ENCODE measurements at regions not wholly inside any gene's neighbourhood (a gene's known extent, or its start where the extent isn't known, plus 50 kb on each side); places are given as distances from the start of the nearest gene placed in this dataset. TPM values are rescaled to one million over a fixed set of nuclear protein-coding genes. Genes with fewer than 3 reads are reported as not detected.
"Not testable (repeated sequence)": the region's sequence is repeated elsewhere in the genome, so short reads cannot be mapped to it uniquely, and the experiment has no call there.

DNA sequence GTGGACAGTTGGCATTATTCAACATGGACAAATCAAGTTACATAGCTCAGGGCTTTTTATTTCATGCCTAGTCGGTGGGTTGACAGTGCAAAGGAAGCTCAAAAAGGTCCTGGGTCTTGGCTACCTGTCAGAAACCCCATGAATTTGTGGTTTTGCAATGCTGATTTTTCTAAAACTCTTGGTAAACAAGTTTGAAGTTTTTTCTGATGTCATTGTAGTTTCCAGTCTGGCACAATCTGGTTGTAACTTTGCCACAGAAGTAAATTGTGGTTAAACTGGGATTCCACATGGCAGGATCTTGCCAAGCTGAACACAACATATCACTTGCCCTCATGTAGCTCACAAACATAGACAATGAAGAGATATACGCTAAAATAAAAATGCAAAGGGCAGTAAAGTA, 100.8 kb downstream of the EHF start:
- Histone ChIP-seq H3K4me1 (ENCODE audit: insufficient read depth, low read length, poor library complexity, severe bottlenecking) (no peaks in the 10 kb centered on the region), H3K4me2 (ENCODE audit: low read length) (no peak overlapping the region), H3K79me2 (ENCODE audit: insufficient read depth, low read depth, low read length) (no peaks in the 10 kb centered on the region), H3K9me3 (ENCODE audit: low read length) (no peaks in the 10 kb centered on the region), H3K4me3 (ENCODE audit: low read depth, low read length, poor library complexity, severe bottlenecking) (no peak overlapping the region), H3K36me3 (ENCODE audit: insufficient read depth, low read length) (no peaks in the 10 kb centered on the region), H2AFZ (ENCODE audit: low read length) (no peak overlapping the region), H3K27ac (ENCODE audit: low read depth, low read length, poor library complexity, severe bottlenecking) (no peak overlapping the region), H4K20me1 (ENCODE audit: insufficient read depth, low read length) (no peaks in the 10 kb centered on the region), H3K9me2 (ENCODE audit: insufficient read depth, low read length) (no peaks in the 10 kb centered on the region)
- ChIA-PET CTCF (ENCODE audit: unreplicated experiment) (no interaction called here), POLR2A (no interaction called here)
- TF ChIP-seq, protein P1, sequence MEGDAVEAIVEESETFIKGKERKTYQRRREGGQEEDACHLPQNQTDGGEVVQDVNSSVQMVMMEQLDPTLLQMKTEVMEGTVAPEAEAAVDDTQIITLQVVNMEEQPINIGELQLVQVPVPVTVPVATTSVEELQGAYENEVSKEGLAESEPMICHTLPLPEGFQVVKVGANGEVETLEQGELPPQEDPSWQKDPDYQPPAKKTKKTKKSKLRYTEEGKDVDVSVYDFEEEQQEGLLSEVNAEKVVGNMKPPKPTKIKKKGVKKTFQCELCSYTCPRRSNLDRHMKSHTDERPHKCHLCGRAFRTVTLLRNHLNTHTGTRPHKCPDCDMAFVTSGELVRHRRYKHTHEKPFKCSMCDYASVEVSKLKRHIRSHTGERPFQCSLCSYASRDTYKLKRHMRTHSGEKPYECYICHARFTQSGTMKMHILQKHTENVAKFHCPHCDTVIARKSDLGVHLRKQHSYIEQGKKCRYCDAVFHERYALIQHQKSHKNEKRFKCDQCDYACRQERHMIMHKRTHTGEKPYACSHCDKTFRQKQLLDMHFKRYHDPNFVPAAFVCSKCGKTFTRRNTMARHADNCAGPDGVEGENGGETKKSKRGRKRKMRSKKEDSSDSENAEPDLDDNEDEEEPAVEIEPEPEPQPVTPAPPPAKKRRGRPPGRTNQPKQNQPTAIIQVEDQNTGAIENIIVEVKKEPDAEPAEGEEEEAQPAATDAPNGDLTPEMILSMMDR (conservative IDR thresholded peaks at IDR 0.05; ENCODE audit: low read length): no peak
- no peak for TF ChIP-seq EZH2phosphoT487 (IDR thresholded peaks at IDR 0.05; ENCODE audit: borderline replicate concordance, low read depth, low read length)
- intact Hi-C loops (cut with micrococcal nuclease; ENCODE audit: unreplicated experiment): no loop called here
- no TSS peak for BruUV-seq (replicated peaks)
- DNase-seq (ENCODE audit: low spot score): no peak

DNA sequence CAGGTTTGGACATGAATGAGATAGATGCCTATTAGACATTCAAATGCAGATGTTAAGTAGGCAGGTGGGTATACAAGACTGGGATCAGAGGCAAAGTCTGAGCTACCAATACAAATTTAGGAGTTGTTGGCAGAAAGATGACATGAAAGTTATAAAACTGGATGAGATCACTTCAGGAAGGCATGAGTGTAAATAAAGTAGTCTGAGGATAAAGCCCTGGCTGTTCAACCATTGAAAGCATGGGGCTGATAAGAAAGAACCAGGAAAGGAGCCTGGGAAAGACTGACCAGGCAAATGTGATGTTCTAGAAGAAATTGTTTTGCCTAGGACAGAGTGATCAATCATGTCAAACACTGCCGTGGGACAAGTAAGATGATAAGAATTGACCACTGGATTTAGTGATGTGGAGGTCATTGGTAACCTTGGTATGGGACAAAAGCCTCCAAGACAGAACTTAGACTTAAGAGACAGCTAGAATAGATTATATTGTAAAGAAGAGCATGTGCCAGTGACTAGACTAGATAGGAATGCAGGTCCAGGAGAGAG, 98.5 kb downstream of the EHF start:
- POLR2A ChIA-PET: interaction anchor here (0.6 kb wide), 1 partner anchor 13 kb away, joined by 3 read pairs; no protein-coding TSS in a partner anchor

DNA sequence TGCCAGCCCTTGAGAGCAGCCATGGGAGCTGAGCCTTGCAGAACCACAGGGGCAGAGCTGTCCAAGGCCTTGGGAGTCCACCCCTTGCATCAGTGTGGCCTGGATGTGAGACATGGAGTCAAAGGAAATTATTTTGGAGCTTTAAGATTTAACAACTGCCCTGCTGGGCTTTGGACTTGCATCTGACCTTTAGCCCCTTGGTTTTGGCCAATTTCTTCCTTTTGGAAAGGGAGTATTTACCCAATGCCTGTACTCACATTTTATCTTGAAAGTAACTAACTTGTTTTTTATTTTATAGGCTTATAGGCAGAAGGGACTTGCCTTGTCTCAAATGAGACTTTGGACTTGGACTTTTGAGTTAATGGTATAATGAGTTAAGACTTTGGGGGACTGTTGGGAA, 92.7 kb downstream of the EHF start:
- H4K20me1 ChIP-seq (ENCODE audit: insufficient read depth, low read length); H3K9me3 ChIP-seq (ENCODE audit: low read length); H3K27ac ChIP-seq (ENCODE audit: low read depth, low read length, poor library complexity, severe bottlenecking); H3K4me1 ChIP-seq (ENCODE audit: insufficient read depth, low read length, poor library complexity, severe bottlenecking); H2AFZ ChIP-seq (ENCODE audit: low read length); CTCF ChIA-PET (ENCODE audit: unreplicated experiment); BruUV-seq (replicated peaks); POLR2A ChIA-PET; H3K4me3 ChIP-seq (ENCODE audit: low read depth, low read length, poor library complexity, severe bottlenecking); H3K4me2 ChIP-seq (ENCODE audit: low read length); H3K36me3 ChIP-seq (ENCODE audit: insufficient read depth, low read length); H3K9me2 ChIP-seq (ENCODE audit: insufficient read depth, low read length); intact Hi-C loops (cut with micrococcal nuclease; ENCODE audit: unreplicated experiment); H3K79me2 ChIP-seq (ENCODE audit: insufficient read depth, low read depth, low read length); DNase-seq (ENCODE audit: low spot score): not testable (repeated sequence)

More for the DNA sequence above, 98.5 kb downstream of the EHF start:
- H3K79me2 ChIP-seq (ENCODE audit: insufficient read depth, low read depth, low read length): no peaks in the 10 kb centered on the region
- intact Hi-C loops (cut with micrococcal nuclease; ENCODE audit: unreplicated experiment): no loop called here
- no peaks in the 10 kb centered on the region for H3K9me2 ChIP-seq (ENCODE audit: insufficient read depth, low read length)
- no peaks in the 10 kb centered on the region for H3K4me1 ChIP-seq (ENCODE audit: insufficient read depth, low read length, poor library complexity, severe bottlenecking)
- DNase-seq (ENCODE audit: low spot score): no peak
- H3K27ac ChIP-seq (ENCODE audit: low read depth, low read length, poor library complexity, severe bottlenecking): no peak overlapping the region
- BruUV-seq (replicated peaks): no TSS peak
- H3K36me3 ChIP-seq (ENCODE audit: insufficient read depth, low read length): no peaks in the 10 kb centered on the region
- no peaks in the 10 kb centered on the region for H3K9me3 ChIP-seq (ENCODE audit: low read length)
- no peaks in the 10 kb centered on the region for H4K20me1 ChIP-seq (ENCODE audit: insufficient read depth, low read length)
- no peak overlapping the region for H2AFZ ChIP-seq (ENCODE audit: low read length)
- no peak for TF ChIP-seq EZH2phosphoT487 (IDR thresholded peaks at IDR 0.05; ENCODE audit: borderline replicate concordance, low read depth, low read length)
- H3K4me2 ChIP-seq (ENCODE audit: low read length): no peak overlapping the region
- CTCF ChIA-PET (ENCODE audit: unreplicated experiment): no interaction called here
- no peak overlapping the region for H3K4me3 ChIP-seq (ENCODE audit: low read depth, low read length, poor library complexity, severe bottlenecking)

Small RNA genes lying in the stretch of these regions (small RNA-seq; reads per million reads assigned to genes)
- not detected for gene AL359999.1

Measured in OCI-LY7 (cell line).